AG04449 (cell line): ENCODE measurements at regions not wholly inside any gene's neighbourhood (a gene's known extent, or its start where the extent isn't known, plus 50 kb on each side); places are given as distances from the start of the nearest gene placed in this dataset.

Experiments used
- CTCF ChIA-PET: fragments of 350-600 bp; formaldehyde crosslinking; extraction: SDS; loops from one replicate; lab custom pipeline; 2021; ENCODE audit warnings: antibody characterized with exemption; lab: Yijun Ruan, JAX
- POLR2A ChIA-PET: fragments of 400-600, 350-600 bp; formaldehyde crosslinking; extraction: SDS; loops from one replicate; lab custom pipeline; 2020; ENCODE audit warnings: antibody characterized with exemption, inconsistent platforms; lab: Yijun Ruan, JAX
- DNase-seq: peaks from one replicate; pipeline ENCODE4 v3.0.0-alpha.2; 2010; ENCODE audit warnings: low read depth, low spot score
- H3K4me3 ChIP-seq: 2 replicates; pipeline ENCODE4 v1.5.1; 2011; ENCODE audit warnings: low read depth, mild to moderate bottlenecking, control low read depth, low read length
- CTCF ChIP-seq: IDR thresholded peaks from one replicate; pipeline ENCODE4 v1.5.1; 2011; ENCODE audit warnings: mild to moderate bottlenecking, moderate library complexity, low read length, control low read depth, inconsistent platforms; ENCODE audit not compliant: insufficient read depth; ENCODE audit errors: missing control alignments

- no peak overlapping the region for H3K4me3 ChIP-seq
- ChIA-PET POLR2A (no interaction called here), CTCF (no interaction called here)
- no peak for TF ChIP-seq CTCF
- no peak for DNase-seq
Observed at GRCh38 chr4:22336822-22337221, 179.0 kb downstream of the ADGRA3 start.

- ChIA-PET CTCF (no interaction called here), POLR2A (no interaction called here)
- no peak for TF ChIP-seq CTCF
- H3K4me3 ChIP-seq = no peak overlapping the region
- DNase-seq = no peak
Observed at GRCh38 chr4:22334155-22334554, 181.7 kb downstream of the ADGRA3 start.

GRCh38 chr4:22324422-22324821 is 191.4 kb downstream of the ADGRA3 start:
- ChIA-PET CTCF (no interaction called here), POLR2A (no interaction called here)
- no peak for DNase-seq
- no peak overlapping the region for H3K4me3 ChIP-seq
- no peak for TF ChIP-seq CTCF

GRCh38 chr4:22323691-22324090 is 192.2 kb downstream of the ADGRA3 start:
- DNase-seq = no peak
- ChIA-PET POLR2A (no interaction called here), CTCF (interaction anchor here (1.0 kb wide), 1 partner anchor 534 kb away, joined by 3 read pairs; no protein-coding TSS in a partner anchor)
- TF ChIP-seq CTCF = no peak
- no peak overlapping the region for H3K4me3 ChIP-seq

- POLR2A ChIA-PET = no interaction called here
- no peak overlapping the region for H3K4me3 ChIP-seq
- DNase-seq = no peak
- no peak for TF ChIP-seq CTCF
- CTCF ChIA-PET = interaction anchor here (1.0 kb wide), 1 partner anchor 533 kb away, joined by 3 read pairs; no protein-coding TSS in a partner anchor
Observed at GRCh38 chr4:22322996-22323395, 192.9 kb downstream of the ADGRA3 start.

- TF ChIP-seq CTCF = no peak
- no peak for DNase-seq
- no peak overlapping the region for H3K4me3 ChIP-seq
- ChIA-PET CTCF (no interaction called here), POLR2A (no interaction called here)
Observed at GRCh38 chr4:22315628-22316027, 200.2 kb downstream of the ADGRA3 start.
